Tibial nerve (tissue), 4 donors: ENCODE measurements at regions not wholly inside any gene's neighbourhood (a gene's known extent, or its start where the extent isn't known, plus 50 kb on each side); places are given as distances from the start of the nearest gene placed in this dataset.

Source experiments
- DNase-seq, 2 donors: peaks; one replicate each; pipeline ENCODE4 v3.0.0-alpha.2; 2019; ENCODE audit warnings: low spot score in 2 of 2
- H3K27ac ChIP-seq, 4 donors: fragments of 200-600 bp; sonication (generic) in 3 of 4; one replicate each; pipeline ENCODE4 v1.5.1; 2017 to 2019; ENCODE audit warnings: mild to moderate bottlenecking in 1 of 4
- H3K27me3 ChIP-seq, 2 donors: fragments of 200-600 bp; sonication (generic) in 1 of 2; one replicate each; pipeline versions ENCODE4 v1.5.1 to v1.6.0; 2017 to 2019
- H3K36me3 ChIP-seq, 3 donors: fragments of 200-600 bp; sonication (generic); one replicate each; pipeline ENCODE4 v1.5.1; 2018 to 2019
- H3K4me1 ChIP-seq, 4 donors: fragments of 200-600 bp; sonication (generic) in 3 of 4; one replicate each; pipeline ENCODE4 v1.5.1; 2017 to 2019
- H3K4me3 ChIP-seq, 4 donors: fragments of 200-600 bp; sonication (generic) in 3 of 4; one replicate each; pipeline ENCODE4 v1.5.1; 2017 to 2019; ENCODE audit warnings: mild to moderate bottlenecking in 1 of 4, moderate library complexity in 1 of 4
- H3K9me3 ChIP-seq, 4 donors: fragments of 200-600 bp; sonication (generic) in 3 of 4; one replicate each; pipeline ENCODE4 v1.5.1; 2017 to 2019
- CTCF ChIP-seq, 5 experiments: fragments of 200-600 bp in 3 of 5; fragments of 450-650 bp in 2 of 5; sonication (generic) in 3 of 5; IDR thresholded peaks; one replicate each; pipeline ENCODE4 v1.5.1; 2016 to 2019; ENCODE audit warnings: antibody characterized with exemption in 5 of 5, mild to moderate bottlenecking in 3 of 5, moderate library complexity in 2 of 5
- EP300 ChIP-seq, 2 donors: sonication (generic); formaldehyde crosslinking; IDR thresholded peaks; one replicate each; pipeline ENCODE4 v1.6.1; 2017; ENCODE audit warnings: antibody characterized with exemption in 2 of 2, mild to moderate bottlenecking in 1 of 2
- POLR2A ChIP-seq, 2 donors: fragments of 450-650 bp; IDR thresholded peaks; one replicate each; pipeline ENCODE4 v1.6.1; 2017; ENCODE audit warnings: antibody characterized with exemption in 2 of 2, mild to moderate bottlenecking in 2 of 2, moderate library complexity in 2 of 2
- WGBS, 2 donors: methylation state at CpG; one replicate each; pipeline ENCODE4 v1.1.5; 2018; 5-methylcytosine and 5-hydroxymethylcytosine counted together

- 61 to 65% methylated on average over 3 of the region's 3 CpGs for WGBS, 2 donors
- H3K9me3 ChIP-seq = peaks cover 0 to 23% (median 3%) of the 10 kb centered on the region in 4 donors
- no peaks in the 10 kb centered on the region for H3K27me3 ChIP-seq
- H3K36me3 ChIP-seq = no peaks in the 10 kb centered on the region
- no peak for DNase-seq
- H3K4me3 ChIP-seq = no peak overlapping the region
- H3K27ac ChIP-seq = no peak overlapping the region
- H3K4me1 ChIP-seq = no peaks in the 10 kb centered on the region
- TF ChIP-seq CTCF (IDR thresholded peaks at IDR 0.05) (no peak), POLR2A (IDR thresholded peaks at IDR 0.05) (no peak), EP300 (IDR thresholded peaks at IDR 0.05) (no peak)
These were observed 198.5 kb downstream of the ZNF648 start for GRCh38 chr1:181863006-181863405.

- H3K36me3 ChIP-seq = no peaks in the 10 kb centered on the region
- no peaks in the 10 kb centered on the region for H3K27me3 ChIP-seq
- no peak for DNase-seq
- 67 to 82% methylated on average over 4 of the region's 4 CpGs for WGBS, 2 donors
- TF ChIP-seq CTCF (IDR thresholded peaks at IDR 0.05) = no peak
- TF ChIP-seq POLR2A (IDR thresholded peaks at IDR 0.05) = no peak
- no peak for TF ChIP-seq EP300 (IDR thresholded peaks at IDR 0.05)
- H3K27ac ChIP-seq = no peak overlapping the region
- no peak overlapping the region for H3K4me3 ChIP-seq
- H3K4me1 ChIP-seq = no peaks in the 10 kb centered on the region
- H3K9me3 ChIP-seq = peaks cover 0 to 31% (median 3%) of the 10 kb centered on the region in 4 donors
These were observed 203.4 kb downstream of the ZNF648 start for GRCh38 chr1:181858135-181858534.
